GM12891 (cell line): ENCODE measurements at regions not wholly inside any gene's neighbourhood (a gene's known extent, or its start where the extent isn't known, plus 50 kb on each side); places are given as distances from the start of the nearest gene placed in this dataset.

Source experiments
- POLR2A ChIP-seq: IDR thresholded peaks from 2 replicates; pipeline ENCODE4 v1.6.1; 2011; ENCODE audit warnings: low read depth, low read length, control low read depth
- POLR2AphosphoS5 ChIP-seq: IDR thresholded peaks from 2 replicates; pipeline ENCODE4 v1.6.1; 2011; ENCODE audit warnings: low read depth, low read length, control low read depth
- POU2F2 ChIP-seq: IDR thresholded peaks from 2 replicates; pipeline ENCODE4 v1.6.1; 2011; ENCODE audit warnings: low read depth, mild to moderate bottlenecking, control low read depth, low read length, moderate library complexity
- TAF1 ChIP-seq: IDR thresholded peaks from 2 replicates; pipeline ENCODE4 v1.6.1; 2011; ENCODE audit warnings: low read depth, low read length, control low read depth

DNA sequence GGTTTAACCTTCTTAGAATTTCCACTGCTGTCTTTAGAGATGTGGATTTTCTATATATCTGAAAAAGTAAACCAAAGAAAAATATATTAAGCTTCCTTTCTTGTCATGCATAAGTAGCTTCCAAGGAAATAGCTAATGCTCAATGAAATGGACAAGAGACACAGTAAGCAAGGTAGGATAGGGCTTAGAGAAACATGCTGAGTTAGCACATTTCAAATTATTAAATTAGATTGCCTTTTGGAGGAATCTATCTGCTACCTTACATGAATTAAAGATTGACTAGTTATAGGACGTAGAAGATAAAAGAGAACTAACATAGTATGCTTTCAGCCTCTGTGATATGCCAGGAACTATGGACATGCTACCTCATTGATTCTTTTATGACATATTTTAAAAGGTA is 824.6 kb downstream of the TUSC7 start:
- TF ChIP-seq POLR2A: no peak
- TF ChIP-seq POLR2AphosphoS5: no peak
- TF ChIP-seq TAF1: no peak
- no peak for TF ChIP-seq POU2F2
